H9 (cell line): ENCODE measurements at regions not wholly inside any gene's neighbourhood (a gene's known extent, or its start where the extent isn't known, plus 50 kb on each side); places are given as distances from the start of the nearest gene placed in this dataset.

Experiments
- DNase-seq: peaks from one replicate; pipeline ENCODE4 v3.0.0-alpha.2; 2017
- H2AFZ ChIP-seq: one replicate; pipeline ENCODE4 v1.6.1; 2013; ENCODE audit warnings: mild to moderate bottlenecking, low read length, control low read depth, moderate library complexity
- H2AK5ac ChIP-seq: 2 replicates; pipeline ENCODE4 v1.6.1; 2013; ENCODE audit warnings: low read length, control low read depth, mixed read lengths; ENCODE audit not compliant: insufficient read length
- H2BK120ac ChIP-seq: one replicate; pipeline ENCODE4 v1.6.1; 2013; ENCODE audit warnings: low read depth, mild to moderate bottlenecking, low read length, control low read depth, inconsistent platforms; ENCODE audit not compliant: poor library complexity, severe bottlenecking
- H2BK12ac ChIP-seq: 2 replicates; pipeline ENCODE4 v1.6.1; 2013; ENCODE audit warnings: low read length, control low read depth, mixed read lengths, low read depth; ENCODE audit not compliant: insufficient read length
- H2BK15ac ChIP-seq: 2 replicates; pipeline ENCODE4 v1.6.1; 2013; ENCODE audit warnings: low read depth, low read length, control low read depth
- H2BK20ac ChIP-seq: one replicate; pipeline ENCODE4 v1.6.1; 2013; ENCODE audit warnings: low read depth, mild to moderate bottlenecking, low read length, control low read depth, inconsistent platforms; ENCODE audit not compliant: poor library complexity, severe bottlenecking
- H2BK5ac ChIP-seq: 2 replicates; pipeline ENCODE4 v1.6.1; 2013; ENCODE audit warnings: low read length, control low read depth, mixed read lengths; ENCODE audit not compliant: insufficient read length
- H3K14ac ChIP-seq: 2 replicates; pipeline ENCODE4 v1.6.1; 2013; ENCODE audit warnings: low read length, control low read depth; ENCODE audit not compliant: insufficient read depth
- H3K18ac ChIP-seq: 2 replicates; pipeline ENCODE4 v1.6.1; 2013; ENCODE audit warnings: low read depth, mild to moderate bottlenecking, mixed read lengths, low read length, control low read depth; ENCODE audit not compliant: insufficient read length
- H3K23ac ChIP-seq: 2 replicates; pipeline ENCODE4 v1.6.1; 2013; ENCODE audit warnings: low read length, control low read depth, mixed read lengths, low read depth; ENCODE audit not compliant: insufficient read length
- H3K23me2 ChIP-seq: 2 replicates; pipeline ENCODE4 v1.6.1; 2013; ENCODE audit warnings: low read depth, mild to moderate bottlenecking, mixed read lengths, low read length, control low read depth; ENCODE audit not compliant: insufficient read length, poor library complexity, severe bottlenecking
- H3K27ac ChIP-seq: 2 replicates; pipeline ENCODE4 v1.5.1; 2013; ENCODE audit warnings: low read length, control low read depth, mixed read lengths, low read depth; ENCODE audit not compliant: insufficient read length
- H3K27me3 ChIP-seq: 2 replicates; pipeline ENCODE4 v1.6.1; 2013; ENCODE audit warnings: low read length, control low read depth, inconsistent platforms; ENCODE audit not compliant: insufficient read depth
- H3K4ac ChIP-seq: 2 replicates; pipeline ENCODE4 v1.6.1; 2013; ENCODE audit warnings: low read depth, mild to moderate bottlenecking, control low read depth, inconsistent platforms, low read length, moderate library complexity
- H3K4me1 ChIP-seq: 2 replicates; pipeline ENCODE4 v1.6.1; 2013; ENCODE audit warnings: low read length, control low read depth, inconsistent platforms; ENCODE audit not compliant: insufficient read depth
- H3K4me2 ChIP-seq: 2 replicates; pipeline ENCODE4 v1.6.1; 2013; ENCODE audit warnings: low read length, control low read depth, mixed read lengths; ENCODE audit not compliant: insufficient read length, insufficient read depth
- H3K56ac ChIP-seq: 2 replicates; pipeline ENCODE4 v1.6.1; 2013; ENCODE audit warnings: low read depth, mild to moderate bottlenecking, mixed read lengths, low read length, control low read depth; ENCODE audit not compliant: insufficient read length
- H3K79me1 ChIP-seq: 2 replicates; pipeline ENCODE4 v1.6.1; 2013; ENCODE audit warnings: low read depth, mild to moderate bottlenecking, moderate library complexity, low read length, control low read depth, inconsistent platforms; ENCODE audit not compliant: insufficient read depth, poor library complexity, severe bottlenecking
- H3K79me2 ChIP-seq: 2 replicates; pipeline ENCODE4 v1.6.1; 2013; ENCODE audit warnings: low read length, control low read depth, inconsistent platforms; ENCODE audit not compliant: insufficient read depth
- H3K9ac ChIP-seq: 2 replicates; pipeline ENCODE4 v1.6.1; 2013; ENCODE audit warnings: low read length, control low read depth, mixed read lengths; ENCODE audit not compliant: insufficient read length; ENCODE audit errors: extremely low read depth
- H3K9me3 ChIP-seq: one replicate; pipeline ENCODE4 v1.6.1; 2013; ENCODE audit warnings: low read depth, low read length, inconsistent platforms; ENCODE audit not compliant: control insufficient read depth
- H3T11ph ChIP-seq: one replicate; pipeline ENCODE4 v1.6.1; 2013; ENCODE audit warnings: mild to moderate bottlenecking, low read length, control low read depth, inconsistent platforms
- H4K20me1 ChIP-seq: one replicate; pipeline ENCODE4 v1.6.1; 2013; ENCODE audit not compliant: control insufficient read depth, insufficient read length, insufficient read depth
- H4K5ac ChIP-seq: 2 replicates; pipeline ENCODE4 v1.6.1; 2013; ENCODE audit warnings: low read depth, mild to moderate bottlenecking, mixed read lengths, low read length, control low read depth; ENCODE audit not compliant: insufficient read length
- H4K8ac ChIP-seq: replicated peaks from 2 replicates; pipeline ENCODE4 v1.6.1; 2013; ENCODE audit warnings: low read length, control low read depth, mixed read lengths, low read depth; ENCODE audit not compliant: insufficient read length
- H4K91ac ChIP-seq: 2 replicates; pipeline ENCODE4 v1.6.1; 2013; ENCODE audit warnings: low read depth, mild to moderate bottlenecking, moderate library complexity, mixed read lengths, low read length, control low read depth; ENCODE audit not compliant: insufficient read length
- H3K27ac Mint-ChIP-seq, 3 experiments: 2 replicates in 2 of 3; 3 replicates in 1 of 3; pipeline ENCODE4 v1.8.0; 2020 to 2021; ENCODE audit warnings: mixed read lengths in 3 of 3, mild to moderate bottlenecking in 1 of 3, moderate library complexity in 1 of 3
- H3K27me3 Mint-ChIP-seq: 2 replicates; pipeline ENCODE4 v1.8.0; 2021; ENCODE audit warnings: low read depth, mild to moderate bottlenecking, moderate library complexity, mixed read lengths
- H3K36me3 Mint-ChIP-seq, 3 experiments: 2 replicates in 2 of 3; 3 replicates in 1 of 3; pipeline ENCODE4 v1.8.0; 2020 to 2021; ENCODE audit warnings: low read depth in 3 of 3, mixed read lengths in 3 of 3; ENCODE audit not compliant: insufficient read depth in 1 of 3
- H3K4me1 Mint-ChIP-seq, 2 experiments: 2 replicates each; pipeline ENCODE4 v1.8.0; 2020; ENCODE audit warnings: mixed read lengths in 2 of 2
- H3K4me3 Mint-ChIP-seq, 2 experiments: 2 replicates in 1 of 2; 3 replicates in 1 of 2; pipeline ENCODE4 v1.8.0; 2020 to 2021; ENCODE audit warnings: mild to moderate bottlenecking in 2 of 2, mixed read lengths in 2 of 2, moderate library complexity in 1 of 2
- H3K9me3 Mint-ChIP-seq, 2 experiments: 2 replicates in 1 of 2; 3 replicates in 1 of 2; pipeline ENCODE4 v1.8.0; 2020; ENCODE audit warnings: mild to moderate bottlenecking in 2 of 2, mixed read lengths in 2 of 2, moderate library complexity in 1 of 2
- CTCF ChIP-seq: fragments of 200-600 bp; sonication (generic); conservative IDR thresholded peaks from 3 replicates; pipeline ENCODE4 v1.8.0; 2021; ENCODE audit warnings: antibody characterized with exemption, mild to moderate bottlenecking
- WGBS: extraction: QIAGEN DNeasy Blood & Tissue Kit; methylation state at CpG from one replicate; pipeline ENCODE4 v1.1.7; 2013; ENCODE audit warnings: missing lambda C conversion rate, low lambda C conversion rate, mixed read lengths; ENCODE audit not compliant: insufficient read length; ENCODE audit errors: extremely low coverage; 5-methylcytosine and 5-hydroxymethylcytosine counted together

- H3K9me3 Mint-ChIP-seq, result peaks cover 0 to 9% of the 10 kb centered on the region in 2 experiments; a peak in 4 of 5 replicates
These were observed 181.6 kb upstream of the MKI67 start for GRCh38 chr10:128307820-128308219.

More at GRCh38 chr10:128307820-128308219, 181.6 kb upstream of the MKI67 start:
- Mint-ChIP-seq H3K4me3 (no peak overlapping the region), H3K27ac (no peak overlapping the region), H3K27me3 (no peaks in the 10 kb centered on the region; the same call in none of the 2 replicates), H3K36me3 (peaks cover 0 to 4% (median 2%) of the 10 kb centered on the region in 3 experiments; a peak in 3 of 7 replicates), H3K4me1 (peaks cover 20 to 28% of the 10 kb centered on the region in 2 experiments)
- H2BK15ac ChIP-seq, result no peak overlapping the region
- peak; percentile 15 for DNase-seq
- H4K5ac ChIP-seq, result no peak overlapping the region
- no peak overlapping the region for H2AK5ac ChIP-seq
- no peak overlapping the region for H4K8ac ChIP-seq
- no peaks in the 10 kb centered on the region for H3K27me3 ChIP-seq
- H3K9me3 ChIP-seq, result no peaks in the 10 kb centered on the region
- H3K56ac ChIP-seq, result no peak overlapping the region
- H3K23me2 ChIP-seq, result no peaks in the 10 kb centered on the region
- H2AFZ ChIP-seq, result no peak overlapping the region
- H3K27ac ChIP-seq, result no peak overlapping the region
- no CpG with 5 or more reads among the region's 1 CpG for WGBS
- H3K4me1 ChIP-seq, result no peaks in the 10 kb centered on the region; the same call in 1 of the 2 replicates
- no peak overlapping the region for H2BK120ac ChIP-seq
- H2BK20ac ChIP-seq, result no peak overlapping the region
- H3T11ph ChIP-seq, result no peak overlapping the region
- no peaks in the 10 kb centered on the region for H4K20me1 ChIP-seq
- H3K4me2 ChIP-seq, result no peak overlapping the region
- no peak for TF ChIP-seq CTCF
- H3K18ac ChIP-seq, result no peak overlapping the region
- no peak overlapping the region for H4K91ac ChIP-seq
- no peak overlapping the region for H3K23ac ChIP-seq
- H3K4ac ChIP-seq, result no peak overlapping the region
- H3K79me2 ChIP-seq, result no peaks in the 10 kb centered on the region
- no peak overlapping the region for H2BK12ac ChIP-seq
- H3K14ac ChIP-seq, result no peak overlapping the region
- H3K9ac ChIP-seq, result no peak overlapping the region
- H3K79me1 ChIP-seq, result no peaks in the 10 kb centered on the region
- no peak overlapping the region for H2BK5ac ChIP-seq
